OCI-LY1 (cell line): ENCODE measurements at regions not wholly inside any gene's neighbourhood (a gene's known extent, or its start where the extent isn't known, plus 50 kb on each side); places are given as distances from the start of the nearest gene placed in this dataset.

Experiments used
- H2AFZ ChIP-seq: fragments of 200-600 bp; sonication (generic), shearing (Covaris generic); 2 replicates; pipeline ENCODE4 v1.6.0; 2014; ENCODE audit warnings: antibody characterized with exemption, mild to moderate bottlenecking, low read length
- H3F3A ChIP-seq: fragments of 200-600 bp; sonication (generic), shearing (Covaris generic); 2 replicates; pipeline ENCODE4 v1.6.0; 2014; ENCODE audit warnings: mild to moderate bottlenecking, antibody characterized with exemption, low read length, moderate library complexity; ENCODE audit not compliant: insufficient read depth
- H3K27ac ChIP-seq: fragments of 200-600 bp; sonication (generic); 2 replicates; pipeline ENCODE4 v1.5.1; 2014; ENCODE audit warnings: low read length, mixed run types, mild to moderate bottlenecking, low read depth; ENCODE audit not compliant: poor library complexity, severe bottlenecking
- H3K27me3 ChIP-seq: fragments of 200-600 bp; sonication (generic); 2 replicates; pipeline ENCODE4 v1.6.0; 2014; ENCODE audit warnings: antibody characterized with exemption, mild to moderate bottlenecking, low read length, moderate library complexity; ENCODE audit not compliant: insufficient read depth
- H3K36me3 ChIP-seq: fragments of 200-600 bp; sonication (generic); 2 replicates; pipeline ENCODE4 v1.6.1; 2014; ENCODE audit warnings: mild to moderate bottlenecking, antibody characterized with exemption, low read length, moderate library complexity, mixed read lengths; ENCODE audit not compliant: insufficient read depth
- H3K4me1 ChIP-seq: fragments of 200-600 bp; sonication (generic); 2 replicates; pipeline ENCODE4 v1.5.1; 2014; ENCODE audit warnings: mild to moderate bottlenecking, low read length, moderate library complexity; ENCODE audit not compliant: insufficient read depth, severe bottlenecking
- H3K4me2 ChIP-seq: fragments of 200-600 bp; sonication (generic), shearing (Covaris generic); 2 replicates; pipeline ENCODE4 v1.6.1; 2014; ENCODE audit warnings: low read length
- H3K4me3 ChIP-seq: fragments of 200-600 bp; sonication (generic); 2 replicates; pipeline ENCODE4 v1.5.1; 2014; ENCODE audit warnings: low read length, low read depth, mild to moderate bottlenecking, mixed read lengths; ENCODE audit not compliant: poor library complexity, severe bottlenecking
- H3K79me2 ChIP-seq: fragments of 200-600 bp; shearing (Covaris generic); 2 replicates; pipeline ENCODE4 v1.6.1; 2016; ENCODE audit warnings: mixed run types, low read length, mixed read lengths; ENCODE audit not compliant: insufficient read depth
- H3K9ac ChIP-seq: fragments of 200-600 bp; sonication (generic), shearing (Covaris generic); 2 replicates; pipeline ENCODE4 v1.6.1; 2014; ENCODE audit warnings: mild to moderate bottlenecking, low read length, mixed read lengths
- H3K9me2 ChIP-seq: fragments of 200-600 bp; sonication (generic), shearing (Covaris generic); 2 replicates; pipeline ENCODE4 v1.6.1; 2014; ENCODE audit warnings: low read depth, mild to moderate bottlenecking, low read length, mixed read lengths
- H3K9me3 ChIP-seq: fragments of 200-600 bp; shearing (Covaris generic); 2 replicates; pipeline ENCODE4 v1.6.1; 2014; ENCODE audit warnings: low read length, mixed read lengths
- H4K20me1 ChIP-seq: fragments of 200-600 bp; sonication (generic), shearing (Covaris generic); 2 replicates; pipeline ENCODE4 v1.6.0; 2016; ENCODE audit warnings: mild to moderate bottlenecking, low read length; ENCODE audit not compliant: insufficient read depth
- CTCF ChIP-seq: fragments of 200-600 bp; sonication (generic), shearing (Covaris generic); IDR thresholded peaks from 2 replicates; pipeline ENCODE4 v1.5.1; 2017; ENCODE audit warnings: mild to moderate bottlenecking, antibody characterized with exemption, low read length, moderate library complexity, mixed read lengths
- EZH2 ChIP-seq: fragments of 200-600 bp; sonication (generic), shearing (Covaris generic); IDR thresholded peaks from 2 replicates; pipeline ENCODE4 v1.8.0; 2017; ENCODE audit warnings: borderline replicate concordance, mixed run types, mild to moderate bottlenecking, antibody characterized with exemption, low read length, moderate library complexity, mixed read lengths

GRCh38 chr20:6664574-6664973, 102.9 kb upstream of the BMP2 start:
- H3K4me3 ChIP-seq = no peak overlapping the region
- H3K9ac ChIP-seq = no peak overlapping the region
- H3K79me2 ChIP-seq = no peaks in the 10 kb centered on the region
- H4K20me1 ChIP-seq = no peaks in the 10 kb centered on the region
- no peaks in the 10 kb centered on the region for H3K4me1 ChIP-seq
- no peaks in the 10 kb centered on the region for H3K27me3 ChIP-seq
- no peaks in the 10 kb centered on the region for H3K9me3 ChIP-seq
- TF ChIP-seq CTCF (no peak), EZH2 (no peak)
- no peaks in the 10 kb centered on the region for H3K36me3 ChIP-seq
- no peak overlapping the region for H3K4me2 ChIP-seq
- no peaks in the 10 kb centered on the region for H3F3A ChIP-seq
- H2AFZ ChIP-seq = no peak overlapping the region
- H3K9me2 ChIP-seq = no peaks in the 10 kb centered on the region
- H3K27ac ChIP-seq = no peak overlapping the region

GRCh38 chr20:6663751-6664388, 103.6 kb upstream of the BMP2 start:
- no peaks in the 10 kb centered on the region for H4K20me1 ChIP-seq
- no peak overlapping the region for H2AFZ ChIP-seq
- no peak for TF ChIP-seq CTCF
- no peak for TF ChIP-seq EZH2
- no peaks in the 10 kb centered on the region for H3K9me3 ChIP-seq
- no peaks in the 10 kb centered on the region for H3K9me2 ChIP-seq
- no peak overlapping the region for H3K4me3 ChIP-seq
- no peaks in the 10 kb centered on the region for H3K79me2 ChIP-seq
- no peak overlapping the region for H3K27ac ChIP-seq
- no peaks in the 10 kb centered on the region for H3K27me3 ChIP-seq
- no peaks in the 10 kb centered on the region for H3F3A ChIP-seq
- H3K4me1 ChIP-seq = no peaks in the 10 kb centered on the region
- no peak overlapping the region for H3K9ac ChIP-seq
- no peaks in the 10 kb centered on the region for H3K36me3 ChIP-seq
- H3K4me2 ChIP-seq = no peak overlapping the region

GRCh38 chr20:6663104-6663503, 104.4 kb upstream of the BMP2 start:
- Histone ChIP-seq H3K4me2 (no peak overlapping the region), H3K4me3 (no peak overlapping the region), H4K20me1 (no peaks in the 10 kb centered on the region), H2AFZ (no peak overlapping the region), H3K9ac (no peak overlapping the region), H3K9me2 (no peaks in the 10 kb centered on the region), H3K27me3 (no peaks in the 10 kb centered on the region), H3K9me3 (no peaks in the 10 kb centered on the region), H3K79me2 (no peaks in the 10 kb centered on the region), H3K4me1 (no peaks in the 10 kb centered on the region), H3K36me3 (no peaks in the 10 kb centered on the region), H3K27ac (no peak overlapping the region), H3F3A (no peaks in the 10 kb centered on the region)
- TF ChIP-seq EZH2 = no peak
- TF ChIP-seq CTCF = no peak
